Rectal smooth muscle tissue (tissue), 1 donor: ENCODE measurements at regions not wholly inside any gene's neighbourhood (a gene's known extent, or its start where the extent isn't known, plus 50 kb on each side); places are given as distances from the start of the nearest gene placed in this dataset.

Experiments used
- H3K27ac ChIP-seq: one replicate; pipeline ENCODE4 v1.7.0; 2013; ENCODE audit warnings: low read depth, low read length, inconsistent platforms
- H3K27me3 ChIP-seq: one replicate; pipeline ENCODE4 v1.7.0; 2013; ENCODE audit warnings: low read length; ENCODE audit not compliant: control insufficient read depth, insufficient read depth
- H3K36me3 ChIP-seq: one replicate; pipeline ENCODE4 v1.7.0; 2013; ENCODE audit warnings: low read length; ENCODE audit not compliant: control insufficient read depth, insufficient read depth
- H3K4me1 ChIP-seq: one replicate; pipeline ENCODE4 v1.7.0; 2013; ENCODE audit warnings: low read length; ENCODE audit not compliant: control insufficient read depth, insufficient read depth
- H3K4me3 ChIP-seq: one replicate; pipeline ENCODE4 v1.7.0; 2013; ENCODE audit warnings: low read length
- H3K9ac ChIP-seq: one replicate; pipeline ENCODE4 v1.7.0; 2013; ENCODE audit warnings: low read length

GRCh38 chr18:40983835-40984234 is 971.2 kb upstream of the PIK3C3 start:
- no peaks in the 10 kb centered on the region for H3K4me1 ChIP-seq
- no peak overlapping the region for H3K4me3 ChIP-seq
- no peaks in the 10 kb centered on the region for H3K36me3 ChIP-seq
- H3K27me3 ChIP-seq = no peaks in the 10 kb centered on the region
- no peak overlapping the region for H3K27ac ChIP-seq
- H3K9ac ChIP-seq = no peak overlapping the region

- H3K27me3 ChIP-seq = no peaks in the 10 kb centered on the region
- H3K4me1 ChIP-seq = no peaks in the 10 kb centered on the region
- H3K9ac ChIP-seq = no peak overlapping the region
- no peaks in the 10 kb centered on the region for H3K36me3 ChIP-seq
- H3K27ac ChIP-seq = no peak overlapping the region
- no peak overlapping the region for H3K4me3 ChIP-seq
These were observed 974.9 kb upstream of the PIK3C3 start for GRCh38 chr18:40980171-40980570.

GRCh38 chr18:40976050-40976449 is 979.0 kb upstream of the PIK3C3 start:
- no peak overlapping the region for H3K27ac ChIP-seq
- no peaks in the 10 kb centered on the region for H3K36me3 ChIP-seq
- no peaks in the 10 kb centered on the region for H3K4me1 ChIP-seq
- H3K4me3 ChIP-seq = no peak overlapping the region
- no peaks in the 10 kb centered on the region for H3K27me3 ChIP-seq
- H3K9ac ChIP-seq = no peak overlapping the region

- Histone ChIP-seq H3K9ac (no peak overlapping the region), H3K4me3 (no peak overlapping the region), H3K27ac (no peak overlapping the region), H3K4me1 (no peaks in the 10 kb centered on the region), H3K27me3 (no peaks in the 10 kb centered on the region), H3K36me3 (no peaks in the 10 kb centered on the region)
These were observed 980.6 kb upstream of the PIK3C3 start for GRCh38 chr18:40974448-40974847.

- no peak overlapping the region for H3K4me3 ChIP-seq
- H3K9ac ChIP-seq = no peak overlapping the region
- no peak overlapping the region for H3K27ac ChIP-seq
- no peaks in the 10 kb centered on the region for H3K4me1 ChIP-seq
- H3K36me3 ChIP-seq = no peaks in the 10 kb centered on the region
- H3K27me3 ChIP-seq = no peaks in the 10 kb centered on the region
These were observed 992.2 kb upstream of the PIK3C3 start for GRCh38 chr18:40962784-40963183.

GRCh38 chr18:40957533-40958070 is 997.4 kb upstream of the PIK3C3 start:
- Histone ChIP-seq H3K27me3 (no peaks in the 10 kb centered on the region), H3K27ac (no peak overlapping the region), H3K4me1 (no peaks in the 10 kb centered on the region), H3K36me3 (no peaks in the 10 kb centered on the region), H3K4me3 (no peak overlapping the region), H3K9ac (no peak overlapping the region)

GRCh38 chr18:40956213-40956612 is 998.8 kb upstream of the PIK3C3 start:
- H3K9ac ChIP-seq = no peak overlapping the region
- no peaks in the 10 kb centered on the region for H3K27me3 ChIP-seq
- no peak overlapping the region for H3K27ac ChIP-seq
- H3K4me3 ChIP-seq = no peak overlapping the region
- no peaks in the 10 kb centered on the region for H3K4me1 ChIP-seq
- H3K36me3 ChIP-seq = no peaks in the 10 kb centered on the region

- H3K27ac ChIP-seq = no peak overlapping the region
These were observed 999.7 kb upstream of the PIK3C3 start for GRCh38 chr18:40955351-40955750.

GRCh38 chr18:40949114-40949950 is 1005.7 kb upstream of the PIK3C3 start:
- Histone ChIP-seq H3K27ac (no peak overlapping the region), H3K36me3 (no peaks in the 10 kb centered on the region)

More at GRCh38 chr18:40955351-40955750, 999.7 kb upstream of the PIK3C3 start:
- no peak overlapping the region for H3K9ac ChIP-seq
- no peaks in the 10 kb centered on the region for H3K27me3 ChIP-seq
- H3K4me3 ChIP-seq = no peak overlapping the region
- no peaks in the 10 kb centered on the region for H3K36me3 ChIP-seq
- no peaks in the 10 kb centered on the region for H3K4me1 ChIP-seq

GRCh38 chr18:40944576-40944975 is 1010.5 kb upstream of the PIK3C3 start:
- H3K27me3 ChIP-seq = no peaks in the 10 kb centered on the region
- H3K9ac ChIP-seq = no peak overlapping the region
- H3K36me3 ChIP-seq = no peaks in the 10 kb centered on the region
- no peaks in the 10 kb centered on the region for H3K4me1 ChIP-seq
- H3K4me3 ChIP-seq = no peak overlapping the region
- H3K27ac ChIP-seq = no peak overlapping the region

More at GRCh38 chr18:40949114-40949950, 1005.7 kb upstream of the PIK3C3 start:
- no peak overlapping the region for H3K9ac ChIP-seq
- H3K4me1 ChIP-seq = no peaks in the 10 kb centered on the region
- H3K27me3 ChIP-seq = no peaks in the 10 kb centered on the region
- no peak overlapping the region for H3K4me3 ChIP-seq

- Histone ChIP-seq H3K4me1 (no peaks in the 10 kb centered on the region), H3K36me3 (no peaks in the 10 kb centered on the region), H3K27ac (no peak overlapping the region), H3K27me3 (no peaks in the 10 kb centered on the region), H3K4me3 (no peak overlapping the region), H3K9ac (no peak overlapping the region)
These were observed 1015.1 kb upstream of the PIK3C3 start for GRCh38 chr18:40939656-40940515.

- Histone ChIP-seq H3K36me3 (no peaks in the 10 kb centered on the region), H3K4me3 (no peak overlapping the region), H3K4me1 (no peaks in the 10 kb centered on the region), H3K9ac (no peak overlapping the region), H3K27ac (no peak overlapping the region), H3K27me3 (no peaks in the 10 kb centered on the region)
These were observed 1016.4 kb upstream of the PIK3C3 start for GRCh38 chr18:40938615-40939014.
